HepG2 (cell line): ENCODE measurements at regions not wholly inside any gene's neighbourhood (a gene's known extent, or its start where the extent isn't known, plus 50 kb on each side); places are given as distances from the start of the nearest gene placed in this dataset.

ENCODE experiments used
- ATAC-seq: fragments of 200-7000 bp; cut with Tn5 transposase; 3 replicates; pipeline ENCODE4 v1.9.1; 2020; ENCODE audit warnings: mild to moderate bottlenecking, moderate library complexity
- BruUV-seq: library from RNA; stranded (reverse); fragments of 400-500 nt; replicated peaks from 2 replicates; lab custom pipeline; 2021; lab: Mats Ljungman, UMichigan
- CTCF ChIA-PET: fragments of 300-600 bp; formaldehyde crosslinking; extraction: SDS; loops from one replicate; lab custom pipeline; 2021; ENCODE audit warnings: low total read pairs, inconsistent platforms, low intra/inter-chr PET ratio; lab: Yijun Ruan, JAX
- POLR2A ChIA-PET: fragments of 350-600 bp; sonication (Branson Sonifier 250); formaldehyde crosslinking; loops from one replicate; lab custom pipeline; 2020; ENCODE audit warnings: antibody characterized with exemption, inconsistent platforms; lab: Yijun Ruan, JAX
- DNase-seq: peaks from one replicate; pipeline ENCODE4 v3.0.0-alpha.2; 2015; ENCODE audit warnings: low spot score
- FAIRE-seq: peaks from 3 replicates; lab custom pipeline; 2011; peaks lifted over from hg19 to GRCh38; lab: Jason Lieb, UNC
- H2AFZ ChIP-seq: one replicate; pipeline ENCODE4 v1.6.1; 2011; ENCODE audit warnings: low read length, inconsistent platforms
- H3K27ac ChIP-seq: fragments of 300-600 bp; 3 replicates; pipeline ENCODE4 v1.8.0; 2011; ENCODE audit warnings: mixed run types, mild to moderate bottlenecking, mixed read lengths, low read length, inconsistent platforms; ENCODE audit not compliant: insufficient read depth; ENCODE audit errors: extremely low read length
- H3K27me3 ChIP-seq, 2 experiments: fragments of 200-600 bp in 1 of 2; 2 replicates in 1 of 2; 3 replicates in 1 of 2; pipeline versions ENCODE4 v1.6.0 to v1.8.0; 2011; ENCODE audit warnings: low read length in 2 of 2, mild to moderate bottlenecking in 2 of 2, moderate library complexity in 2 of 2, inconsistent platforms in 1 of 2; ENCODE audit not compliant: insufficient read depth in 2 of 2, control insufficient read depth in 1 of 2
- H3K36me3 ChIP-seq, 2 experiments: fragments of 200-600 bp in 1 of 2; replicated peaks in 1 of 2; 2 replicates in 1 of 2; 3 replicates in 1 of 2; pipeline versions ENCODE4 v1.5.1 to v1.8.0; 2011; ENCODE audit warnings: low read length in 2 of 2, inconsistent platforms in 1 of 2; ENCODE audit not compliant: insufficient read depth in 2 of 2, control insufficient read depth in 1 of 2
- H3K4me1 ChIP-seq: 2 replicates; pipeline ENCODE4 v1.5.1; 2012; ENCODE audit warnings: low read length, inconsistent platforms; ENCODE audit not compliant: insufficient read depth
- H3K4me2 ChIP-seq: 2 replicates; pipeline ENCODE4 v1.6.0; 2011; ENCODE audit warnings: low read depth, low read length, inconsistent platforms
- H3K4me3 ChIP-seq, 3 experiments: fragments of 200-600 bp in 1 of 3; sonication (generic), shearing (Covaris generic) in 1 of 3; replicated peaks in 1 of 3; 2 replicates each; pipeline ENCODE4 v1.5.1; 2011 to 2016; ENCODE audit warnings: low read length in 3 of 3, inconsistent platforms in 2 of 3, low read depth in 2 of 3, mild to moderate bottlenecking in 2 of 3, control low read depth in 1 of 3, mixed read lengths in 1 of 3; ENCODE audit not compliant: insufficient read depth in 1 of 3
- H3K79me2 ChIP-seq: one replicate; pipeline ENCODE4 v1.6.1; 2011; ENCODE audit warnings: low read length, inconsistent platforms; ENCODE audit not compliant: insufficient read depth
- H3K9ac ChIP-seq: 2 replicates; pipeline ENCODE4 v1.6.0; 2011; ENCODE audit warnings: mild to moderate bottlenecking, low read depth, low read length, inconsistent platforms; ENCODE audit not compliant: insufficient read depth
- H3K9me3 ChIP-seq: 2 replicates; pipeline ENCODE4 v1.5.1; 2012; ENCODE audit warnings: mild to moderate bottlenecking, low read length
- H4K20me1 ChIP-seq: 2 replicates; pipeline ENCODE4 v1.6.0; 2011; ENCODE audit warnings: inconsistent platforms, mild to moderate bottlenecking, low read length, moderate library complexity; ENCODE audit not compliant: insufficient read depth
- CENPT ChIP-seq: sonication (generic); formaldehyde crosslinking; IDR thresholded peaks from 2 replicates; pipeline ENCODE4 v1.8.0; 2022; ENCODE audit warnings: low read depth, mild to moderate bottlenecking, moderate library complexity, missing genetic modification reagents
- GABPA ChIP-seq, 2 experiments: IDR thresholded peaks; 2 replicates each; pipeline ENCODE4 v1.6.1; 2011 to 2016; ENCODE audit warnings: low read depth in 2 of 2, low read length in 1 of 2, missing biosample characterization in 1 of 2, missing genetic modification characterization in 1 of 2
- MXD4 ChIP-seq: IDR thresholded peaks from 2 replicates; pipeline ENCODE4 v1.6.1; 2016; ENCODE audit warnings: mild to moderate bottlenecking, missing biosample characterization, missing genetic modification reagents
- NR2F6 ChIP-seq, 2 experiments: IDR thresholded peaks; 2 replicates each; pipeline ENCODE4 v1.6.1; 2016; ENCODE audit warnings: antibody characterized with exemption in 1 of 2, mild to moderate bottlenecking in 1 of 2
- SNRNP70 ChIP-seq: fragments of 200-400 bp; formaldehyde crosslinking; IDR thresholded peaks from 2 replicates; pipeline ENCODE4 v1.6.1; 2017; ENCODE audit warnings: mild to moderate bottlenecking, low read depth, low read length, moderate library complexity
- SP4 ChIP-seq: sonication (generic); formaldehyde crosslinking; IDR thresholded peaks from 2 replicates; pipeline ENCODE4 v1.8.1; 2023; ENCODE audit warnings: mild to moderate bottlenecking, missing genetic modification reagents
- SRY ChIP-seq: sonication (generic); formaldehyde crosslinking; IDR thresholded peaks from 2 replicates; pipeline ENCODE4 v1.8.0; 2022; ENCODE audit warnings: mild to moderate bottlenecking, missing genetic modification reagents
- ZBTB20 ChIP-seq: sonication (generic); formaldehyde crosslinking; IDR thresholded peaks from 2 replicates; pipeline ENCODE4 v1.8.1; 2023; ENCODE audit warnings: missing genetic modification reagents, low read depth, mild to moderate bottlenecking, borderline replicate concordance
- ZNF180 ChIP-seq: sonication (generic); formaldehyde crosslinking; IDR thresholded peaks from 2 replicates; pipeline ENCODE4 v1.4.0; 2020; ENCODE audit warnings: low read depth, missing genetic modification reagents, borderline replicate concordance
- ZNF232 ChIP-seq: sonication (generic); formaldehyde crosslinking; IDR thresholded peaks from 2 replicates; pipeline ENCODE4 v1.4.0; 2020; ENCODE audit warnings: missing genetic modification reagents, borderline replicate concordance
- ZNF34 ChIP-seq: sonication (generic); formaldehyde crosslinking; IDR thresholded peaks from 2 replicates; pipeline ENCODE4 v1.4.0; 2020; ENCODE audit warnings: mild to moderate bottlenecking, missing genetic modification reagents, borderline replicate concordance
- ZNF605 ChIP-seq: sonication (generic); formaldehyde crosslinking; IDR thresholded peaks from 2 replicates; pipeline ENCODE4 v1.8.0; 2022; ENCODE audit warnings: mild to moderate bottlenecking, missing genetic modification reagents
- ZNF773 ChIP-seq: sonication (generic); formaldehyde crosslinking; IDR thresholded peaks from 2 replicates; pipeline ENCODE4 v1.4.0; 2020; ENCODE audit warnings: missing genetic modification reagents, borderline replicate concordance
- ZNF777 ChIP-seq: sonication (generic); formaldehyde crosslinking; IDR thresholded peaks from 2 replicates; pipeline ENCODE4 v1.4.0; 2020; ENCODE audit warnings: missing genetic modification reagents
- ZSCAN30 ChIP-seq: sonication (generic); formaldehyde crosslinking; IDR thresholded peaks from 2 replicates; pipeline ENCODE4 v1.5.0; 2020; ENCODE audit warnings: mild to moderate bottlenecking, missing genetic modification reagents
- WGBS: methylation state at CpG from one replicate; pipeline ENCODE4 v1.1.6; 2017; ENCODE audit warnings: low lambda C conversion rate; 5-methylcytosine and 5-hydroxymethylcytosine counted together
- in situ Hi-C: cut with HindIII; loops from 2 replicates; pipeline ENCODE4 v1.10.0; 2017; ENCODE audit warnings: low pct_unique_long_range_greater_than_20kb; ENCODE audit not compliant: extremely low pct_ligation_motif_present
- intact Hi-C: fragments of 100-400 bp; cut with micrococcal nuclease; formaldehyde crosslinking; loops from one replicate; pipeline ENCODE4 v1.10.0; 2022; ENCODE audit not compliant: unreplicated experiment

DNA sequence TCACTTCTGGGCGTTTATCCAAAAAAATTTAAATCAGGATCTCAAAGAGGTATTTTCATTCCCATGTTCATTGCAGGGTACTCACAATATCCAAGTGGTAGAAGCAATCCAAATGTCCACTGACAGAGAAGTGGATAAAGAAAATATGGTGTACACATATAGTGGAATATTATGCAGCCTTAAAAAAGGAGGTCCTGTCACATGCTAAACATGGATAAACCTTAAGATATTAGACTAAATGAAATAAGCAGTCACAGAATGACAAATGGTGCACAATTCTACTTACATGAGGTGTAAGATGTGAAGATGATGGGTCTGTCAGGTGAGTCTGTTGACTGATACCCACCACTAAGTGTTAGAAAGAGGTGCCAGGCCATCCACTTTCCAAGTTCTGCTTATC is 140.6 kb downstream of the THNSL2 start:
- peaks cover 8% of the 10 kb centered on the region; the same call in 1 of the 2 replicates for H3K9me3 ChIP-seq
- no TSS peak for BruUV-seq
- no peaks in the 10 kb centered on the region for H3K4me1 ChIP-seq
- CTCF ChIA-PET = no interaction called here
- no peak overlapping the region for H3K9ac ChIP-seq
- 15% methylated on average over 1 of the region's 1 CpG for WGBS
- in situ Hi-C loops (loop anchor here (5.0 kb wide), 1 partner anchor 123 kb away; no protein-coding TSS in a partner anchor), intact Hi-C loops (no loop called here)
- no peak overlapping the region for H2AFZ ChIP-seq
- H3K27ac ChIP-seq = no peak overlapping the region
- no peak overlapping the region for H3K4me3 ChIP-seq
- no peak for TF ChIP-seq ZNF232 (CRISPR knock-in tag)
- TF ChIP-seq ZNF773 (CRISPR knock-in tag) = no peak
- TF ChIP-seq CENPT = no peak
- no peak for TF ChIP-seq ZNF605 (CRISPR knock-in tag)
- TF ChIP-seq SP4 = no peak
- no peak for TF ChIP-seq MXD4 (CRISPR knock-in tag)
- no peak for TF ChIP-seq GABPA (IDR thresholded peaks at IDR 0.05; ENCODE audit: low read depth, low read length)
- no peak for TF ChIP-seq GABPA (CRISPR knock-in tag; IDR thresholded peaks at IDR 0.05; ENCODE audit: low read depth)
- TF ChIP-seq SNRNP70 = no peak
- TF ChIP-seq ZNF180 (CRISPR knock-in tag) = no peak
- TF ChIP-seq ZSCAN30 (CRISPR knock-in tag) = no peak
- no peak for TF ChIP-seq ZNF34
- TF ChIP-seq ZBTB20 = no peak
- no peak for TF ChIP-seq NR2F6 (IDR thresholded peaks at IDR 0.05)
- TF ChIP-seq NR2F6 (CRISPR knock-in tag; IDR thresholded peaks at IDR 0.05) = no peak
- TF ChIP-seq SRY (CRISPR knock-in tag) = no peak
- TF ChIP-seq ZNF777 (CRISPR knock-in tag) = no peak
- no peak overlapping the region for H3K4me2 ChIP-seq
- ATAC-seq (no peak), FAIRE-seq (no peak), DNase-seq (no peak)
- H3K79me2 ChIP-seq = no peaks in the 10 kb centered on the region
- POLR2A ChIA-PET = no interaction called here
- H4K20me1 ChIP-seq = no peaks in the 10 kb centered on the region
- no peaks in the 10 kb centered on the region; a peak in 1 of 5 replicates for H3K27me3 ChIP-seq
- H3K36me3 ChIP-seq = no peaks in the 10 kb centered on the region
